ENCODE measurements at regions not wholly inside any gene's neighbourhood (a gene's known extent, or its start where the extent isn't known, plus 50 kb on each side); places are given as distances from the start of the nearest gene placed in this dataset.

- TF ChIP-seq CTCF (IDR thresholded peaks at IDR 0.05) (no peak), POLR2A (IDR thresholded peaks at IDR 0.05) (no peak)
These were observed 240.0 kb downstream of the AACS start for GRCh38 chr12:125305231-125305630.
